ENCODE measurements at regions not wholly inside any gene's neighbourhood (a gene's known extent, or its start where the extent isn't known, plus 50 kb on each side); places are given as distances from the start of the nearest gene placed in this dataset.

DNA sequence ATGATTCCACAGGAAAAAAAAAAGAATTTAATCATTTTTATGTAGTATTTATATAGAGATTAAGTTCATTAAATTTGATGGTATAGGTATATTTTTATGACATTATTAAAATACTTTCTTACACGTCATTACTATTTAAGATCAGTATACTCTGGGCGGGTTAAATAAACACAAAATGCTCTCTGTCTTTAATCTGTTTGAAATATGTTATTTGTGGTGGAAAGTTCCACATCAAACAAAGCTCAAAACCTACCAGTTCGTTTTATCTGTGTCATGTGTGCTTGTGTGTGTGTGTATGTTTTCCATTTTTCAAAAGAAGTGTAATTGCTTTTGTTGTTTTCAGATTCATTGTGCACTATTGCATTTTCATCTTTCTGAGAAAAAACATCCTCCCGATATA, 488.5 kb downstream of the ANKRD7 start:
- no peak for DNase-seq

DNA sequence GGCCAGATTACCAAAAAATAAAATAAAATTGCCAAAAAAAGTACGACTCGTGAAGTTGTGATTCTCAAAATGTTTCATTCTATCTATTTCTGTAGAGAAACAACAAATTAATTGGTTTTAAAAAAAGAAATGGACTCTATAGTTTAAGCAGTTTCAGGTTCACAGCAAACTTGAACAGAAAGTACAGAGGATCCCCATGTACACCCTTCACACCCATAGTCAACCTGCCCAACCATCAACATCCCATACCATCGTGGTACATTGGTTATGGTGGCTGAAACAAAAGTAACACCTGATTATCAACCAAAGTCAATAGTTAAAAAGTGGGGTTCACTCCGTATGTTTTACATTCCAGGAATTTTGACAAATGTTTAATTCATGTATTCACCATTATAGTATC, 496.1 kb downstream of the ANKRD7 start:
- DNase-seq: no peak

- no peak for DNase-seq
These were observed 507.4 kb downstream of the ANKRD7 start for GRCh38 chr7:118731854-118732253.

- DNase-seq: no peak
These were observed 510.0 kb downstream of the ANKRD7 start for GRCh38 chr7:118734541-118734940.

- no peak for DNase-seq
These were observed 510.9 kb downstream of the ANKRD7 start for GRCh38 chr7:118735441-118735840.

- no peak for DNase-seq
These were observed 513.4 kb downstream of the ANKRD7 start for GRCh38 chr7:118737935-118738334.

DNA sequence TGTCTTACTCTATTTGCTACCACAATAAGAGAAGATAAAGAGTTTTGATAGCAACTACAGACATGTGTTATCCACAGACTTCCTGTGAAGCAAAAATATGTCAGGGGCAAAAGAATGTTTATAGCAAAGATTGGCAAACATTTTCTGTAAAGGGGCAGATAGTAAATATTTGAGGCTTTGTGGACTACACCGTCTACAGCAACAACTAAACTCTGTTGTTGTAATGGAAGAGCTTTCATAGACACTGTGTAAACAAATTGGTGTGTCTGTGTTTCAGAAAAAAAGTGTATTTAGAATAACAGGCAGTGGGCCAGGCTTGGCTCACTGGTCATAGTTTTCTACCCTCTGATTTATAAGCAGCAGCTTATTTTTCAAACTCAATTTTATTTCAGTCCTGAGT, 521.4 kb downstream of the ANKRD7 start:
- DNase-seq: no peak

DNA sequence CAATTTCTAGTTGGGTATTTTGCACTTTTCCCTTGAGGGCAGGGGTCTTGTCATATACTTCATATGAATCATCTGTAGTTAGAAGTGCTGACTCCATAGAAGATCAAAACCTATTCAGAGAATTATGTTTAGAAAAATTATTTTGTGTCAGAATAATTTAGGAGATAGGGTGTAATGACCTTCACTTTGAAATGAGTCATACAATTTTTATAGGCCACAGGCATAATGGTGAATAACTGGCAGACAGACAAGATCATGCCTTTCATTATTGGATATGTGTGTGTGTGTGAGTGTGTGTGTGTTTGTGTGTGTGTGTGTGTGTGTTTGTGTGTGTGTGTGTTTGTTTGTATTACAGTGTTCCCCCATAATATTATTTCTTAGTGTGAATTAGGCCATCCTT, 523.0 kb downstream of the ANKRD7 start:
- no peak for DNase-seq

GRCh38 chr7:118753479-118753878, 529.0 kb downstream of the ANKRD7 start:
- peak in 1 of 2 experiments; percentile 71 for DNase-seq

GRCh38 chr7:118754608-118755007, 530.1 kb downstream of the ANKRD7 start:
- no peak for DNase-seq

DNA sequence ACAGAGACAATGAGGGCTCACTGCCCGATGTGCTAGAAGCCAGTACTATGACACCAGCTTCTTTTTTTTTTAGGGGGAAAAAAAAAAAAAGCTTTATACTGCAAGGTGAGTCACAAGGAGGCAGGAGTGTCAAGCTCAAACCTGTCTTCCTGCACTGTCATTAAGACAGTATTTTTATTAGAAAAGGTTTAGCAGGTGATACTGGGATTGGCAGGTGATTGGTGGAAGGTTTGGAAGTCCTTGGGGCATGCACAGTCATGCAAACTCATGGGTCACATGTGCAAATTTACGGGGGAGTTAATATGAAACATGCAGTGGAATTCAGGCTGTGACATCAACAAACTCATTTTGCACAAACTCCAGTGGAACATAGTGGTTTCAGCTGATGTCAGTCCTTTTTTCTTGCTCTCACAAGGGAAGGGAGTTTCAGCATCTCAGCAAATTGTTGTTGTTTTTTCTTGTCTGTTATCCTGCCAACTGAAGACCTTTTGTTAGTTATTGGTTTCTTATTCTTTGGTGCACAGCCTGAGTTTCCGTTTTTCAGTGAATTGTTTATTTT, 530.6 kb downstream of the ANKRD7 start:
- no peak for DNase-seq

DNA sequence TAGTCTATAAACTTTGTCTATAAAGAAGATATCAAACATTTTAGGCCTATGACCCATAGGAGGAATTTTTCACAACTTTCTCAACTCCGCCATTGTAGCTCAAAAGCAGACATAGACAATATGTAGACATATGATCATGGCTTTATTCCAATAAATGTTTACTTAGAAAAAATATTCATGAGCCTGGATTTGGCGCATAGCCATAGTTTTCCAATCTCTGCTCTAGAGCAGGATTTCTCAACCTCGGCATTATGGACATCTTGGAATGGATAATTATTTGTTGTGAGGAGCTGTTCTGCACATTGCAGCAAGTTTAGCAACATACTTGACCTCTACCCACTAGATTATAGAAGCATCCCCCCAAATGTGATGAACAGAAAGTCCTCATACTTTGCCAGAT, 532.6 kb downstream of the ANKRD7 start:
- peak in 1 of 2 experiments; percentile 28 for DNase-seq

DNA sequence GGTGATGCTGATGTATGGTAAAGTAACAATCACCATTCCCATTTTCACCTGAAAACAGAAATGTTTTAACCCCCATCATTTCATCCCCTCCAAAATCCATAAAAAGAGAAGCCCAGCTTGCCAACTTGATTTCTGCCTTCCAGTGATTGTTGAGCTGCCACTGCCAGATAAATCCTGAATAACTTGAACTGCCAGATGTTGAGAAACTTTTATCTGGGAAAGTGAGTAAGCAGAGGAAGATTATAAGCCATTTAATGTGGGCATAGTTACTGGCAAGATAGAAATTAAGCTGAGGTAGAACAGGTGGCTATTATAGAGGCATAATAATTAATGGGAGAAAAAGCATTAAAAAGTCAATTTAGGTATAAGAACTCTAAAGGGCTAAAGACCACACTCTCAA, 534.1 kb downstream of the ANKRD7 start:
- no peak for DNase-seq

GRCh38 chr7:118759921-118760320, 535.4 kb downstream of the ANKRD7 start:
- DNase-seq: no peak

DNA sequence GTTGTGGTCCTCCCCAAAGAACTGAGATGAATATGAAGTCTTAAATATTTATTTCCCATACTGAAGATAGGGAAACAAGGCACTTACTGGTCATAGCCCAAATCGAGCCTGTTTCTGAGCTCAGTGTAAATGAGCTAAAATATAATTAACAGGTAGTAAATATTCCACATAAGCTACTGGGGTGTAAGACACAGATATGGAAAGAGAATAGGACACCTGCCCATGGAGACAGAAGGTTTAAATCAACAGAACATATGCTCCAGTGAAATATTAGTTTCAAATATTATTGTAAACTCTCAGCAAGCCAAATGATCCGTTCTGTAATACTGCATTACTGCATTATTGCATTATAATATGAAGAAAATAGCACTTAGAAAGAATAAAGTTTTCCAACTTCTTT, 537.9 kb downstream of the ANKRD7 start:
- DNase-seq: no peak

- DNase-seq: no peak
These were observed 539.7 kb downstream of the ANKRD7 start for GRCh38 chr7:118764221-118764620.

DNA sequence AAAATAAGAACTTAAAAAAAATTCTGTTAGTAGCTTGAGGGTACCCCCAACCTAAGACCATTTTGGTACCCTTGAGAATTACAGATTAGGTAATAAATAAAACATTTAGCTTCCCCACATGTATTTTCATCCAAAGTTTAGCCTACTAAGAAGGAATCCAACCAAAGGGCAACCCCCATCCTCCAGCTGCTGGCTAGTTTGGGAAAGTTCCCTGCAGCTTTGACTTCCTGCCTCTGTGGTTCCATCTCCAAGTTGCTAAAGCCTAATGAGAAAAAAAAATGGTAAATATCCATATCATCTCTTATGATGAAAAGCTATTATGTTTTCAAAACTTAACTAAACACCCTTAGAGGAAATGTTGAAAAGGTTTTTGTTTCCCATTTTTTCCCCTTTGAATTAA, 547.2 kb downstream of the ANKRD7 start:
- DNase-seq: no peak

- DNase-seq: no peak
These were observed 552.8 kb downstream of the ANKRD7 start for GRCh38 chr7:118777308-118777707.

DNA sequence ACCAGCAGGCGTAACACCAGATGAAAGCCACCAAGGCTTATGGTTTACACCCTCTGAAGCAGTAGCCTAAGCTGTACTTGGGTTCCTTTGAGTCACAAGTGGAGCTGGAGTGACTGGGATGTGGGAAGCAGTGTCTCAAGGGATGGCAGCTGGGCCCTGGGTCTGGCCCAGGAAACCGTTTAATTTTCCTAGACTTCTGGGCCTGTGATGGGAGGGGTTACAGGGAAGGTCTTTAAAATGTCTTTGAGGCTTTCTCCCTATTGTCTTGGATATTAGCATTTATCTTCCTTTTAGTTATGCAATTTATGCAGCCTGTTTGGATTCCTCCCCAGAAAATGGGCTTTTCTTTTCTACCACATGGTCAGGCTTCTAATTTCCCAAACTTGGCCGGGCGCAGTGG, 568.2 kb downstream of the ANKRD7 start:
- DNase-seq: no peak

GRCh38 chr7:118793582-118793981, 569.1 kb downstream of the ANKRD7 start:
- no peak for DNase-seq

GRCh38 chr7:118794419-118794818, 569.9 kb downstream of the ANKRD7 start:
- no peak for DNase-seq

DNA sequence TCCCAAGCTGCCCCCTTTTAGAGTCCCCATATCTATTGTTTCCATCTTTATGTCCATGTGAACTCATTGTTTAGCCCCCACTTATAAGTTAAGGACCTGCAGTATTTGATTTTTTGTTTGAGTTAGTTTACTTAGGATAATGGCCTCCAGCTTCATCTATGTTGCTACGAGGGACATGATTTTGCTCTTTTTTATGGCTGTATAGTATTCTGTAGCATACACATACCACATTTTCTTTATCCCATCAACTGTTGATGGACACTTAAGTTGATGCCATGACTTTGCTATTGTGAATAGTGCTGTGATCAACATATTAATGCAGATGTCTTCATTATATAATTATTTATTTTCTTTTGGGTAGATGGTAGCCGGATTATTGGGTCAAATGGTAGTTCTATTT, 576.9 kb downstream of the ANKRD7 start:
- DNase-seq: no peak

GRCh38 chr7:118802726-118803125, 578.2 kb downstream of the ANKRD7 start:
- no peak for DNase-seq

GRCh38 chr7:118826246-118826645, 601.7 kb downstream of the ANKRD7 start:
- no peak for DNase-seq

GRCh38 chr7:118836933-118837332, 612.4 kb downstream of the ANKRD7 start:
- DNase-seq: no peak

DNA sequence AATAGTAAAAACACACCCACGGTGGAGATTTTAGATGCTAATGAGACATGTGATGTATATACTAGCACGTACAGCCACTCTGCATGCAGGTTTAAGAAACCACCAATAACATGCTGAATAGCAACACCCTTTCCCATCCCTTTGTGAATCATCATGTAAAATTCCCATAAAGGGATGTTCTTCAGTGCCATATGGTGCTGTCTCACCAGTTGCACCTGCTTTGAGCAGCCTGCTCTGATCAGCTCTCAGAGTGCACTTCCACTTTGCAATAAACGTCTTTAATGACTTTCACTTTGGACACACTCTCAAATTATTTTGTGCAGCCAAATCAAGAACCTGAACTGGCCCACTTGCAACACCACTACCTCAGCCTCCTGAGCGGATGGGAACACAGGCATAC, 615.0 kb downstream of the ANKRD7 start:
- no peak for DNase-seq
